ENCODE measurements at regions not wholly inside any gene's neighbourhood (a gene's known extent, or its start where the extent isn't known, plus 50 kb on each side); places are given as distances from the start of the nearest gene placed in this dataset.
A peak's percentile ranks its signal among the peaks of the same experiment; 100 is the strongest.
"Not testable (repeated sequence)": the region's sequence is repeated elsewhere in the genome, so short reads cannot be mapped to it uniquely, and the experiment has no call there.

GRCh38 chr9:67175167-67175566 is 182.8 kb upstream of the SPATA31A3 start:
- peak in 2 of 3 donors; percentile 23 to 32 for DNase-seq

GRCh38 chr9:67171721-67172120 is 179.4 kb upstream of the SPATA31A3 start:
- H3K36me3 ChIP-seq (ENCODE audit: low read depth); DNase-seq; H3K4me3 ChIP-seq; intact Hi-C loops (cut with DNase I, micrococcal nuclease); H3K9me3 ChIP-seq; H3K4me1 ChIP-seq (ENCODE audit: low read depth); ATAC-seq: not testable (repeated sequence)

More at GRCh38 chr9:67175167-67175566, 182.8 kb upstream of the SPATA31A3 start:
- H3K4me3 ChIP-seq; intact Hi-C loops (cut with DNase I, micrococcal nuclease); H3K36me3 ChIP-seq (ENCODE audit: low read depth); H3K9me3 ChIP-seq; H3K4me1 ChIP-seq (ENCODE audit: low read depth): not testable (repeated sequence)
- ATAC-seq = peak; percentile 53

GRCh38 chr9:67168530-67169157 is 176.3 kb upstream of the SPATA31A3 start:
- H3K36me3 ChIP-seq (ENCODE audit: low read depth); intact Hi-C loops (cut with DNase I, micrococcal nuclease); H3K4me1 ChIP-seq (ENCODE audit: low read depth); DNase-seq; ATAC-seq; H3K4me3 ChIP-seq; H3K9me3 ChIP-seq: not testable (repeated sequence)

GRCh38 chr9:67166335-67166734 is 174.0 kb upstream of the SPATA31A3 start:
- H3K36me3 ChIP-seq (ENCODE audit: low read depth); H3K4me1 ChIP-seq (ENCODE audit: low read depth); H3K9me3 ChIP-seq; intact Hi-C loops (cut with DNase I, micrococcal nuclease); H3K4me3 ChIP-seq; ATAC-seq; DNase-seq: not testable (repeated sequence)

- H3K4me3 ChIP-seq; H3K36me3 ChIP-seq (ENCODE audit: low read depth); ATAC-seq; H3K9me3 ChIP-seq; intact Hi-C loops (cut with DNase I, micrococcal nuclease); H3K4me1 ChIP-seq (ENCODE audit: low read depth); DNase-seq: not testable (repeated sequence)
These were observed 170.5 kb upstream of the SPATA31A3 start for GRCh38 chr9:67162827-67163226.

- intact Hi-C loops (cut with DNase I, micrococcal nuclease); H3K4me1 ChIP-seq (ENCODE audit: low read depth); H3K4me3 ChIP-seq; ATAC-seq; H3K9me3 ChIP-seq; DNase-seq; H3K36me3 ChIP-seq (ENCODE audit: low read depth): not testable (repeated sequence)
These were observed 162.9 kb upstream of the SPATA31A3 start for GRCh38 chr9:67155218-67155617.

GRCh38 chr9:67153501-67153900 is 161.2 kb upstream of the SPATA31A3 start:
- intact Hi-C loops (cut with DNase I, micrococcal nuclease); H3K4me1 ChIP-seq (ENCODE audit: low read depth); H3K4me3 ChIP-seq; ATAC-seq; H3K36me3 ChIP-seq (ENCODE audit: low read depth); H3K9me3 ChIP-seq; DNase-seq: not testable (repeated sequence)

- H3K9me3 ChIP-seq; H3K4me3 ChIP-seq; H3K4me1 ChIP-seq (ENCODE audit: low read depth); H3K36me3 ChIP-seq (ENCODE audit: low read depth); intact Hi-C loops (cut with DNase I, micrococcal nuclease): not testable (repeated sequence)
- ATAC-seq (peak; percentile 85), DNase-seq (peak in 2 of 3 donors; percentile 19 to 35)
These were observed 150.2 kb upstream of the SPATA31A3 start for GRCh38 chr9:67142392-67143107.

- H3K4me3 ChIP-seq; H3K4me1 ChIP-seq (ENCODE audit: low read depth); H3K9me3 ChIP-seq; intact Hi-C loops (cut with DNase I, micrococcal nuclease); DNase-seq; H3K36me3 ChIP-seq (ENCODE audit: low read depth); ATAC-seq: not testable (repeated sequence)
These were observed 144.0 kb upstream of the SPATA31A3 start for GRCh38 chr9:67136376-67136775.

- H3K4me1 ChIP-seq (ENCODE audit: low read depth); H3K9me3 ChIP-seq; H3K4me3 ChIP-seq; H3K36me3 ChIP-seq (ENCODE audit: low read depth); intact Hi-C loops (cut with DNase I, micrococcal nuclease): not testable (repeated sequence)
- DNase-seq (peak in 1 of 3 donors; percentile 3), ATAC-seq (peak; percentile 81)
These were observed 140.8 kb upstream of the SPATA31A3 start for GRCh38 chr9:67133124-67133523.

- ATAC-seq; H3K36me3 ChIP-seq (ENCODE audit: low read depth); intact Hi-C loops (cut with DNase I, micrococcal nuclease); H3K4me1 ChIP-seq (ENCODE audit: low read depth); DNase-seq; H3K4me3 ChIP-seq; H3K9me3 ChIP-seq: not testable (repeated sequence)
These were observed 124.4 kb upstream of the SPATA31A3 start for GRCh38 chr9:67116761-67117160.

- ATAC-seq; H3K4me1 ChIP-seq (ENCODE audit: low read depth); intact Hi-C loops (cut with DNase I, micrococcal nuclease); DNase-seq; H3K9me3 ChIP-seq; H3K4me3 ChIP-seq; H3K36me3 ChIP-seq (ENCODE audit: low read depth): not testable (repeated sequence)
These were observed 119.8 kb upstream of the SPATA31A3 start for GRCh38 chr9:67112148-67112547.

- H3K4me3 ChIP-seq; H3K4me1 ChIP-seq (ENCODE audit: low read depth); H3K36me3 ChIP-seq (ENCODE audit: low read depth); DNase-seq; intact Hi-C loops (cut with DNase I, micrococcal nuclease); ATAC-seq; H3K9me3 ChIP-seq: not testable (repeated sequence)
These were observed 119.4 kb upstream of the SPATA31A3 start for GRCh38 chr9:67111733-67112132.

GRCh38 chr9:67109859-67110258 is 117.5 kb upstream of the SPATA31A3 start:
- H3K9me3 ChIP-seq; ATAC-seq; H3K4me1 ChIP-seq (ENCODE audit: low read depth); H3K4me3 ChIP-seq; intact Hi-C loops (cut with DNase I, micrococcal nuclease); DNase-seq; H3K36me3 ChIP-seq (ENCODE audit: low read depth): not testable (repeated sequence)

- H3K36me3 ChIP-seq (ENCODE audit: low read depth); intact Hi-C loops (cut with DNase I, micrococcal nuclease); H3K4me3 ChIP-seq; H3K9me3 ChIP-seq; DNase-seq; ATAC-seq; H3K4me1 ChIP-seq (ENCODE audit: low read depth): not testable (repeated sequence)
These were observed 114.3 kb upstream of the SPATA31A3 start for GRCh38 chr9:67106659-67107058.

Measured in mucosa of descending colon (tissue), 3 donors.